ENCODE measurements at regions not wholly inside any gene's neighbourhood (a gene's known extent, or its start where the extent isn't known, plus 50 kb on each side); places are given as distances from the start of the nearest gene placed in this dataset.

GRCh38 chr12:81811061-81811777 is 52.1 kb upstream of the PPFIA2 start:
- H3K4me1 Mint-ChIP-seq = peaks cover 10% of the 10 kb centered on the region; the same call in 1 of the 2 replicates
- POLR2A ChIA-PET = no interaction called here
- ATAC-seq = peak; percentile 96
- CTCF ChIA-PET = interaction anchor here (1.5 kb wide), 1 partner anchor 13 kb away, joined by 5 read pairs; no protein-coding TSS in a partner anchor
- H3K27me3 Mint-ChIP-seq (ENCODE audit: low read depth) = no peaks in the 10 kb centered on the region
- TF ChIP-seq ATF3 (CRISPR knock-in tag; conservative IDR thresholded peaks at IDR 0.05) = no peak
- TF ChIP-seq KAT7 (CRISPR knock-in tag; IDR thresholded peaks at IDR 0.05; ENCODE audit: borderline replicate concordance) = no peak
- no peak overlapping the region for H3K4me3 Mint-ChIP-seq
- H3K36me3 Mint-ChIP-seq = 0 out of 2 replicates have a peak, but pooled peaks cover 4% of the 10 kb centered on the region
- H3K27ac Mint-ChIP-seq = no peak overlapping the region
- peaks cover 12% of the 10 kb centered on the region for H3K9me3 Mint-ChIP-seq
- DNase-seq (ENCODE audit: low spot score) = peak; percentile 50

GRCh38 chr12:81809829-81810595 is 50.9 kb upstream of the PPFIA2 start:
- DNase-seq (ENCODE audit: low spot score) (no peak), ATAC-seq (no peak)
- TF ChIP-seq ETV6 (CRISPR knock-in tag; IDR thresholded peaks at IDR 0.05) (no peak), ZNF396 (CRISPR knock-in tag; IDR thresholded peaks at IDR 0.05; ENCODE audit: borderline replicate concordance) (no peak), ZNF219 (CRISPR knock-in tag; IDR thresholded peaks at IDR 0.05; ENCODE audit: borderline replicate concordance) (no peak)
- Mint-ChIP-seq H3K27ac (no peak overlapping the region), H3K27me3 (ENCODE audit: low read depth) (no peaks in the 10 kb centered on the region), H3K4me3 (no peak overlapping the region), H3K9me3 (peaks cover 12% of the 10 kb centered on the region), H3K4me1 (peaks cover 10% of the 10 kb centered on the region; the same call in 1 of the 2 replicates), H3K36me3 (0 out of 2 replicates have a peak, but pooled peaks cover 4% of the 10 kb centered on the region)
- ChIA-PET CTCF (no interaction called here), POLR2A (no interaction called here)

GRCh38 chr12:81809113-81809777 is 50.1 kb upstream of the PPFIA2 start:
- Mint-ChIP-seq H3K9me3 (peaks cover 12% of the 10 kb centered on the region), H3K27me3 (ENCODE audit: low read depth) (no peaks in the 10 kb centered on the region), H3K36me3 (0 out of 2 replicates have a peak, but pooled peaks cover 4% of the 10 kb centered on the region), H3K4me3 (no peak overlapping the region), H3K27ac (no peak overlapping the region), H3K4me1 (peaks cover 10% of the 10 kb centered on the region; the same call in 1 of the 2 replicates)
- DNase-seq (ENCODE audit: low spot score) = no peak
- TF ChIP-seq TEAD4 (CRISPR knock-in tag; IDR thresholded peaks at IDR 0.05) (no peak), NR3C1 (CRISPR knock-in tag; conservative IDR thresholded peaks at IDR 0.05; ENCODE audit: low read depth) (no peak), AR (CRISPR knock-in tag; IDR thresholded peaks at IDR 0.05) (no peak)
- no peak for ATAC-seq
- ChIA-PET POLR2A (no interaction called here), CTCF (no interaction called here)
